Activated gamma-delta T cell (primary cell): ENCODE measurements at regions not wholly inside any gene's neighbourhood (a gene's known extent, or its start where the extent isn't known, plus 50 kb on each side); places are given as distances from the start of the nearest gene placed in this dataset.

Experiments
- DNase-seq: peaks from one replicate; lab custom pipeline; 2025; lab: John Stamatoyannopoulos, UW

- DNase-seq = no peak
These were observed 386.4 kb upstream of the TNRC6C start for GRCh38 chr17:77572065-77572601.

- no peak for DNase-seq
These were observed 385.7 kb upstream of the TNRC6C start for GRCh38 chr17:77572851-77573250.

- no peak for DNase-seq
These were observed 381.0 kb upstream of the TNRC6C start for GRCh38 chr17:77577491-77577890.

GRCh38 chr17:77579131-77579530 lies 379.4 kb upstream of the TNRC6C start:
- no peak for DNase-seq

GRCh38 chr17:77579682-77580081 lies 378.8 kb upstream of the TNRC6C start:
- DNase-seq = no peak

- no peak for DNase-seq
These were observed 377.8 kb upstream of the TNRC6C start for GRCh38 chr17:77580531-77581270.

- no peak for DNase-seq
These were observed 377.0 kb upstream of the TNRC6C start for GRCh38 chr17:77581480-77581879.

GRCh38 chr17:77585142-77585860 lies 373.2 kb upstream of the TNRC6C start:
- no peak for DNase-seq

- no peak for DNase-seq
These were observed 367.4 kb upstream of the TNRC6C start for GRCh38 chr17:77590951-77591735.

GRCh38 chr17:77592106-77592865 lies 366.2 kb upstream of the TNRC6C start:
- DNase-seq = no peak

- no peak for DNase-seq
These were observed 365.4 kb upstream of the TNRC6C start for GRCh38 chr17:77593081-77593480.

GRCh38 chr17:77594416-77595209 lies 363.9 kb upstream of the TNRC6C start:
- no peak for DNase-seq

- no peak for DNase-seq
These were observed 361.7 kb upstream of the TNRC6C start for GRCh38 chr17:77596491-77597417.

- no peak for DNase-seq
These were observed 360.9 kb upstream of the TNRC6C start for GRCh38 chr17:77597418-77598240.

- no peak for DNase-seq
These were observed 360.3 kb upstream of the TNRC6C start for GRCh38 chr17:77598241-77598620.

GRCh38 chr17:77599699-77600098 lies 358.8 kb upstream of the TNRC6C start:
- DNase-seq = no peak

- no peak for DNase-seq
These were observed 358.2 kb upstream of the TNRC6C start for GRCh38 chr17:77600346-77600745.

GRCh38 chr17:77601054-77601979 lies 357.2 kb upstream of the TNRC6C start:
- no peak for DNase-seq
